CMK (cell line): ENCODE measurements at regions not wholly inside any gene's neighbourhood (a gene's known extent, or its start where the extent isn't known, plus 50 kb on each side); places are given as distances from the start of the nearest gene placed in this dataset.
"Not testable (repeated sequence)": the region's sequence is repeated elsewhere in the genome, so short reads cannot be mapped to it uniquely, and the experiment has no call there.

ENCODE experiments used
- DNase-seq: peaks from one replicate; pipeline ENCODE4 v3.0.0-alpha.2; 2010; ENCODE audit warnings: low read depth

DNA sequence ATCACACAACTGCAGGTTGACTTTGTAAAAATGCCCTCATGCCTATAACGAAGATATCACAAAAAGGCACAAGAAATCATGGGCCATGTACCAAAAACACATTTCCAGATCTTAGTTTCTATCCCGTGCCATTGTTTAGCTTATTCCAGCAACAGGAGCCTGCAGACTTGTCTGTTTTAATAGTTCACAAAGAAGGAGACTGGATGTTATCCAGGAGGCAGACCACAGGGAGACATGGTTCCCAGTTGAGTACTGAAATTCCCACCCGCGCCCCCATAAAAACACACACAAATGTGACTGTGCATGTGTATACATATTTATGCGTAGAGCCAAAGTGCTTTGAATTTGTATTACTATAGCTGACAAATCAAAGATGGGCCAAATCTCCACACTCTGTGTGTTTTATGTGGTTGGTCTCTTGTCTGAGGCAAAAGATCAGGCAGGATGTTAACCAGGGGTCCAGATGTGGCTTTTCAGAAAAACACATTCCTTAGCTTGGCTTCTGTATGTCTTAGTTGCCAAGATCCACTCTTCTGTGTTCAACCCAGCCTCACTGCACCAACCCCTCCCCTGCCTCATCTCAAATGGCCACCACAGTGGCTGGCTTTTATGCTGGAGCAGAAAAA is 469.2 kb upstream of the DIPK2B start:
- DNase-seq: no peak

GRCh38 chrX:45668686-45669443 is 468.2 kb upstream of the DIPK2B start:
- no peak for DNase-seq

DNA sequence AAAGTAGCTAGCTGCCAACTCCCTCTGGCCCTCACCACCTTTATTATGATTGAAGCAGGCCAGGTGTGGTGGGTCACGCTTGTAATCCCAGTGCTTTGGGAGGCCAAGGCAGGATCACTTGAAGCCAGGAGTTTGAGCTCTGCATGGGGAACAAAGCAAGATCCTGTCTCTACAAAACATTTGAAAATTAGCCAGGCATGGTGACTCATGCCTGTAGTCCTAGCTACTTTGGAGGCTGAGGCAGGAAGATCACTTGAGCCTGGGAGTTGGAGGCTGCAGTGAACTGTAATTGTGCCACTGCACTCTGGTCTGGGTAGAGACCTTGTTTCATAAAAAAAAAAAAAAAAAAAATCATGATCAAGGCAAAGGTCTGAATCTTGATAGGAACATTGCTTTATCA is 467.0 kb upstream of the DIPK2B start:
- no peak for DNase-seq

GRCh38 chrX:45664727-45665290 is 464.1 kb upstream of the DIPK2B start:
- DNase-seq: no peak

DNA sequence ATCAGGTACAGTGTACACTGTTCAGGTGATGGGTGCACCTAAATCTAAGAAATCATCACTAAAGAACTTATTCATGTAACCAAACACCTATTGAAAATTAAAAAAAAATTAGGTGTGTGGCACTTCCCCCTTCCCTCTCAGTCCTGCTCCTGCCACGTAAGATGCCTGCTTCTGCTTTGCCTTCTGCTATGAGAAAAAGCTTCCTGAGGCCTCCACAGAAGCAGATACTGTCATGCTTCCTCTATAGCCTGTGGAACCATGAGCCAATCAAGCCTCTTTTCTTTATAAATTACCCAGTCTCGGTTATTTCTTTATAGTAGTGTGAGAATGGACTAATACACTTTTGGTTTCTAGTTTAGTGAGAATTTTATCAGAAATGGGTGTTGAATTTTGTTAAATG is 459.8 kb upstream of the DIPK2B start:
- DNase-seq: no peak

DNA sequence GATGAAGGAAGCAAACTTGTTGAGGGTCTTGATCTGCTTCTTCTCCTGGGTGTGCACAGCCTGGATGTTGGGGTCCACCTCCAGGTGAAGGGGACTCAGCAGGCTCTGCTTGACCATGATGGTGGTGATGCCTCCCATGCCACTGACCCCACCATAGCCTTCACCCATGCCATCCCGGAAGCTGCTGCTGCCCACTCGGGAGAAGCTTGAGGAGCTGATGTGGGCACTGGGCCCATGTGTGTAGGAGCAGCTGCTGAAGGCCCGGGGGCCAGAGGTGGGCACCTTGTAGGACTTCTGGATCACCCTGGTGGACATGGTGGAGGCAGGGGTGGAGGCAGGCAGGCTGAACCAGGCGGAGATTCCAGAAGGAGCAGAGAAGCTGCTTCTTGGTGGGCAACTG is 432.7 kb upstream of the DIPK2B start:
- DNase-seq: no peak

DNA sequence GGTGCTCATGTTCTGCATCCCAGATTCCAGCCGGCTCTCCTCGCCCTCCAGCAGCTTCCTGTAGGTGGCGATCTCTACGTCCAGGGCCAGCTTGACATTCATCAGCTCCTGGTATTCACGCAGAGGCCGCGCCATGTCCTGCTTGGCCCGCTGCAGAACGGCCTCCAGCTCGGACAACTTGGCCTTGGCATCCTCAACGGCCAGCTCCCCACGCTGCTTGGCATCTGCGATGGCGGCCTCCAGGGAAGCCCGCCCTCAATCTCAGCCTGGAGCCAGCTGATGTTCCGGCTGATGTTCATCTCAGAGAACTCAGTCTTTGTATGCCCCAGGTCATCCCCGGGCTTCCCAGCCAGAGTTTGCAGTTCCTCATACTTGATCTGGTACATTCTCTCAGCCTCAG is 431.8 kb upstream of the DIPK2B start:
- no peak for DNase-seq

DNA sequence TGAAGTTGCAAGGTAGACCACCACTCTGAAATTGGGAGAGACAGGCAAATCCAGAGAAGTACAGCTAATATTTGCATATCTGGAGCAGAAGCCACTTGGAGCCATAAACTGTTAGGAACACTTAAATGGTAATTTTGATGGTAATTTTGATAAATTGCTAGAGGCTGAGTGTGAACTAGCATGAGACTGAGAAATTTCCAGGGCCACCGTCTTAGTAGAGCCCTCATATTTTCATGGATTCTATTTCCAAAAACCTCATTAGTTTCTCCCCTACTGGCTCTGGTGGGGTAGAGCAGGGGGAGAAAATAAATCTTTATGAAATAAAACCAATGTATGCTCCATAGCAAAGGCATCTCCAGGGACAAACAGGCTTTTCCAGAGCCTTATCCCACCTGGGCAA is 429.4 kb upstream of the DIPK2B start:
- DNase-seq: no peak

DNA sequence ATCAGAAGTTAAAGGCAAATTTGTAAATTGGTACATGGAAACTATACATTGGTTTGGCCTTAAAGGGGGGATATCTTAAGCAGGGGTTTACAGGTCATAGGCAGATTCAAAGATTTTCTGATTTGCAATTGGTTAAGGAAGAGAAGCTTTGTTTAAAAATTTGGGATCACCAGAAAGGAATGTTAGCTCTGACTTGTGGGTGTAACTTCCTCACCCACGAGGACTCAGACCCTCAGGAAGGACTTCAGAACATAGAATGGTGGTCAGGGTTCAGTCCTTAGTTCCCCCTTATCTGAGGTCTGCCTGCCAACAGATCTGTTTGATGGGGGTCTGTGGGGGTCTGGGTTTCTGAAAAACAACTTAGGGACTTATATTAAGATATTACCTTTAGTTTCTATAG is 427.4 kb upstream of the DIPK2B start:
- no peak for DNase-seq

DNA sequence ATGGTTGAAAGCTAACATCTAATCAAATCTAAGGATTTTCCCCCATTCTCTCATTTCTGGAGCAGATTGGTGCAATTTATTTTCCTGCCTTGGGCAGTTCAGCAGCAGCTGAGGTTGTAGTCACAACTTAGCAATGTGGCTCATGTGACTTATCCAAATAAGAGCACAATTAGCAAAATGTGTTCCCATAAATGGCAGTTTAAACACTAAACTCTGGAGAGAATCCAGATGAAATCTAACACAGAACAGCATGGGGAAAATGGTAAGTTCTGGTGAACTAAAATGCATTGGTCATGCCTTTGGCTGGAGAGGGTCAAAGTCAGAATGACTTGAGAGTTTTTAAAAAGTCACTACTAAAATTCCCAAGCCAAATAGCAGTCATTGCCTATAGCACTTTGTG is 422.6 kb upstream of the DIPK2B start:
- DNase-seq: no peak

GRCh38 chrX:45622538-45622937 is 421.9 kb upstream of the DIPK2B start:
- DNase-seq: no peak

DNA sequence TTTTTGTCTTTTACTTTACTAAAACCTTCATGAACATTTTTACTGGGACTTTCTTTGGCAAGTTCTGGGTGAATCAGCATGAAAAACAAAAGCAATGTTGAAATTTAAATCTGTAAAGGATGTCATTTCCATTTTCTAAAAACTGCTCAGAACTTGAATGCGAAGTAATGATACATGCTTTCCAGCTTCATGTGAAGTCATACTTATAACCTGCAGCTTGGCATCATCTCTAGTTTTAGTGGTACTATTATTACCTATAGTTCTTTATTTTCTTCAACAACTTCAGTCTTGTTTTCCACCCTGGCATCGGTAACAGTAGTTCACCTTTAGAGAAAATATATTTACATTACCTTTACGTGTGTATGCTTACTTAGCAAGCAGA is 421.4 kb upstream of the DIPK2B start:
- no peak for DNase-seq

DNA sequence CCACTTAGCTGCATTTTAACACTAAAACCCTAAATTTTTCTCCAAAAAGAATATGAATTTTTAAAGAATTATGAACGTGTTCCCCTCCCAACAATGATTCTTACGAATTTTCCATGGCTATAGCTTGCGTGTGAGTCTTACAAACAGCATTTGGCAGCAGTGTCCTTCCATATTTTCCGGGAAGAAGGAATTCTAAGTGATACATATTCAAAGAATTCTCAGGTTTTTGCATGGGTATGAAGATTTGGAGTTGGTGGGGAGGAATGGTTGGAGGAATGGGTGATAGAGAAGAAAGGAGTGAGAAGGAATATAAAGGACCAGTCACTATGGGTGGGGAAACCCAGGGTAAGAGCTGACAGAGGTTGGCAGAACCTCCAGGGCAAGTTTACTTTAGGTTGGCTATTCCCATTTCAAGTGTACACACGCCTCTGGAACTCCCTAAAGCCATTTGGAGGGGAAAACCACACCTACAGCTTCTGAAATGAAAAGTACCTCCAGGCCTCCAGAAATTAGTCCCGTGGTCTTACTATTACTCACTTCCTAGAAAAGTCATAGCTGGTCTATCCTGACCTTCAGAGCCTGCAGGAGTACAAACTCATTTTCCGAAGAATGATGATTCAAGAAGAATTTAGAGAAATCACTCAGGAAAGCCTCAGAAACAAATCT is 420.8 kb upstream of the DIPK2B start:
- no peak for DNase-seq

- no peak for DNase-seq
Observed at GRCh38 chrX:45619290-45619689, 418.6 kb upstream of the DIPK2B start.

DNA sequence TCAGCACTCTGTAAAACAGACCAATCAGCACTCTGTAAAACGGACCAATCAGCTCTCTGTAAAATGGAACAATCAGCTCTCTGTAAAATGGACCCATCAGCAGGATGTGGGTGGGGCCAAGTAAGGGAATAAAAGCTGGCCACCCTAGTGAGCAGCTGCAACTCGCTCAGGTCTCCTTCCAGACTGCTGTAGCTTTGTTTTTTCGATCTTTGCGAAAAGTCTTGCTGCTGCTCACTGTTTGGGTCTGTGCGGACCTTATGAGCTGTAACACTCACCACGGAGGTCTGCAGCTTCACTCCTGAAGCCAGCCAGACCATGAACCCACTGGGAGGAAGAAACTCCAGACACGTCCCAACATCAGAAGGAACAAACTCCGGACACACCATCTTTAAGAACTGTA is 414.9 kb upstream of the DIPK2B start:
- not testable (repeated sequence) for DNase-seq

DNA sequence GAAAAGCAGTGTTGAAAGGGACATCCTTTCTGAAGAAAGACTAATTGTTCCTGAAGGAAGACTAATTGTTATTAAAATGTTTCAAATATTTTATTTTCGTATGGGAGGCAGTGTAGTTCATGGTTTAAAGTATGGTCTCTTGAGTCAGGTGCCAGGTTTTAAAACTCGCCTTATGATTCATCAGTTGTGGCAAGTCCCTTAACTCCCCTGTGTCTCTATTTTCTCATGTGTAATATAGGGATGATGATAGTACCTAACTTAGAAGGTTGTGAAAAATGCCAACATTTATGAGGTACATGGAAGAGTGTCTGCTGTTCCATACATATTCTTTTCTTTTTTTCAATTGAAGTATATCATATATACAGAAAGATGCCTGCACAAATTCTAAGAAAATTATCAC is 414.2 kb upstream of the DIPK2B start:
- no peak for DNase-seq

GRCh38 chrX:45602151-45602550 is 401.5 kb upstream of the DIPK2B start:
- no peak for DNase-seq

DNA sequence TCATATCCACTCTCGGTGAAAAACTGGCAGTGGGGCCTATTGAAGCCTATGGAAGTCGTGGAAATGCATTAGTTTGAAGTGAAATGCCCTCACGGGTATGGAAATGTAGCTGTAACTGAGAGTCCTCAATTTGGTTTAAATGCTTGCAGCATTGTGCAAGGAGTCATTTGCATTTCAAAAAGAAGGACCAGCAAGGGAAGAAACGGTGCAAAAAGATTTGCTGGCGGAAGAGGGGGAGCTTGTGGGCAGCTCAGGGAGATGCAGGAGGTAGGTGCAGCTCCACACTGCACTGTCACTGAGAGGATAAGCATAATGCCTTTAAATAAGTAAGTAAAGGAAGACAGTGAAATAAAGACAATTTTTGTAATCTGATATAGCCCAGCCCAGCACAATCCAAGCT is 400.4 kb upstream of the DIPK2B start:
- DNase-seq: no peak

- no peak for DNase-seq
Observed at GRCh38 chrX:45598861-45599260, 398.2 kb upstream of the DIPK2B start.

GRCh38 chrX:45596188-45596808 is 395.6 kb upstream of the DIPK2B start:
- DNase-seq: no peak

- no peak for DNase-seq
Observed at GRCh38 chrX:45592101-45592500, 391.4 kb upstream of the DIPK2B start.

GRCh38 chrX:45591650-45592049 is 391.0 kb upstream of the DIPK2B start:
- DNase-seq: no peak

GRCh38 chrX:45584717-45585116 is 384.0 kb upstream of the DIPK2B start:
- DNase-seq: no peak
